ENCODE measurements at regions not wholly inside any gene's neighbourhood (a gene's known extent, or its start where the extent isn't known, plus 50 kb on each side); places are given as distances from the start of the nearest gene placed in this dataset.

GRCh38 chr1:221072214-221072613 is 193.0 kb downstream of the HLX start:
- Mint-ChIP-seq H3K9me3 (no peaks in the 10 kb centered on the region), H3K4me3 (no peak overlapping the region), H3K27me3 (peaks cover 21% of the 10 kb centered on the region), H3K4me1 (ENCODE audit: unreplicated experiment) (no peaks in the 10 kb centered on the region), H3K27ac (no peak overlapping the region), H3K36me3 (no peaks in the 10 kb centered on the region)
- no peak for TF ChIP-seq CTCF (conservative IDR thresholded peaks at IDR 0.05)
- no peak for DNase-seq (ENCODE audit: extremely low spot score, unreplicated experiment)

- no peak for DNase-seq (ENCODE audit: extremely low spot score, unreplicated experiment)
- no peak for TF ChIP-seq CTCF (conservative IDR thresholded peaks at IDR 0.05)
- Mint-ChIP-seq H3K27me3 (peaks cover 9% of the 10 kb centered on the region), H3K27ac (no peak overlapping the region), H3K4me1 (ENCODE audit: unreplicated experiment) (no peaks in the 10 kb centered on the region), H3K9me3 (no peaks in the 10 kb centered on the region), H3K4me3 (no peak overlapping the region), H3K36me3 (no peaks in the 10 kb centered on the region)
Observed at GRCh38 chr1:221074332-221074731, 195.1 kb downstream of the HLX start.

GRCh38 chr1:221075911-221076310 is 196.7 kb downstream of the HLX start:
- no peaks in the 10 kb centered on the region for H3K4me1 Mint-ChIP-seq (ENCODE audit: unreplicated experiment)
- TF ChIP-seq CTCF (conservative IDR thresholded peaks at IDR 0.05), result no peak
- no peak overlapping the region for H3K27ac Mint-ChIP-seq
- no peak for DNase-seq (ENCODE audit: extremely low spot score, unreplicated experiment)
- no peaks in the 10 kb centered on the region for H3K36me3 Mint-ChIP-seq
- H3K27me3 Mint-ChIP-seq, result peaks cover 8% of the 10 kb centered on the region
- no peak overlapping the region for H3K4me3 Mint-ChIP-seq
- H3K9me3 Mint-ChIP-seq, result no peaks in the 10 kb centered on the region

- Mint-ChIP-seq H3K4me1 (ENCODE audit: unreplicated experiment) (no peaks in the 10 kb centered on the region), H3K36me3 (no peaks in the 10 kb centered on the region), H3K27me3 (peaks cover 11% of the 10 kb centered on the region), H3K4me3 (no peak overlapping the region), H3K27ac (no peak overlapping the region), H3K9me3 (no peaks in the 10 kb centered on the region)
- TF ChIP-seq CTCF (conservative IDR thresholded peaks at IDR 0.05), result no peak
- no peak for DNase-seq (ENCODE audit: extremely low spot score, unreplicated experiment)
Observed at GRCh38 chr1:221076391-221076811, 197.2 kb downstream of the HLX start.

GRCh38 chr1:221078260-221078965 is 199.2 kb downstream of the HLX start:
- H3K9me3 Mint-ChIP-seq, result no peaks in the 10 kb centered on the region
- TF ChIP-seq CTCF (conservative IDR thresholded peaks at IDR 0.05), result no peak
- H3K4me1 Mint-ChIP-seq (ENCODE audit: unreplicated experiment), result no peaks in the 10 kb centered on the region
- no peak overlapping the region for H3K27ac Mint-ChIP-seq
- peaks cover 26% of the 10 kb centered on the region for H3K27me3 Mint-ChIP-seq
- H3K4me3 Mint-ChIP-seq, result no peak overlapping the region
- DNase-seq (ENCODE audit: extremely low spot score, unreplicated experiment), result no peak
- H3K36me3 Mint-ChIP-seq, result no peaks in the 10 kb centered on the region

Measured in type B pancreatic cell (in vitro differentiated cells).